ENCODE measurements at regions not wholly inside any gene's neighbourhood (a gene's known extent, or its start where the extent isn't known, plus 50 kb on each side); places are given as distances from the start of the nearest gene placed in this dataset.
"Not testable (repeated sequence)": the region's sequence is repeated elsewhere in the genome, so short reads cannot be mapped to it uniquely, and the experiment has no call there.

- Mint-ChIP-seq H3K9me3 (no peaks in the 10 kb centered on the region), H3K27me3 (no peaks in the 10 kb centered on the region), H3K4me1 (no peaks in the 10 kb centered on the region), H3K27ac (no peak overlapping the region), H3K36me3 (no peaks in the 10 kb centered on the region), H3K4me3 (no peak overlapping the region)
- no peak for DNase-seq
- no peak for ATAC-seq (replicated peaks)
Observed at GRCh38 chr3:166451997-166452396, 614.8 kb upstream of the BCHE start.

GRCh38 chr3:166447513-166447912, 610.3 kb upstream of the BCHE start:
- DNase-seq (no peak), ATAC-seq (replicated peaks) (no peak)
- no peak overlapping the region for H3K27ac Mint-ChIP-seq
- peaks cover 0 to 2% of the 10 kb centered on the region in 2 donors for H3K9me3 Mint-ChIP-seq
- H3K27me3 Mint-ChIP-seq, result no peaks in the 10 kb centered on the region
- H3K4me3 Mint-ChIP-seq, result no peak overlapping the region
- H3K4me1 Mint-ChIP-seq, result no peaks in the 10 kb centered on the region
- no peaks in the 10 kb centered on the region for H3K36me3 Mint-ChIP-seq

GRCh38 chr3:166446986-166447385, 609.8 kb upstream of the BCHE start:
- H3K9me3 Mint-ChIP-seq, result peaks cover 0 to 2% of the 10 kb centered on the region in 2 donors

GRCh38 chr3:166446291-166446690, 609.1 kb upstream of the BCHE start:
- Mint-ChIP-seq H3K36me3 (no peaks in the 10 kb centered on the region), H3K4me3 (no peak overlapping the region), H3K27ac (no peak overlapping the region), H3K9me3 (peaks cover 0 to 2% of the 10 kb centered on the region in 2 donors), H3K27me3 (no peaks in the 10 kb centered on the region), H3K4me1 (no peaks in the 10 kb centered on the region)
- ATAC-seq (replicated peaks), result no peak
- DNase-seq, result no peak

More at GRCh38 chr3:166446986-166447385, 609.8 kb upstream of the BCHE start:
- no peak for ATAC-seq (replicated peaks)
- DNase-seq, result no peak
- Mint-ChIP-seq H3K4me1 (no peaks in the 10 kb centered on the region), H3K4me3 (no peak overlapping the region), H3K27me3 (no peaks in the 10 kb centered on the region), H3K36me3 (no peaks in the 10 kb centered on the region), H3K27ac (no peak overlapping the region)

GRCh38 chr3:166445865-166446264, 608.6 kb upstream of the BCHE start:
- no peak for ATAC-seq (replicated peaks)
- peaks cover 0 to 2% of the 10 kb centered on the region in 2 donors for H3K9me3 Mint-ChIP-seq
- H3K4me3 Mint-ChIP-seq, result no peak overlapping the region
- H3K27me3 Mint-ChIP-seq, result no peaks in the 10 kb centered on the region
- H3K36me3 Mint-ChIP-seq, result no peaks in the 10 kb centered on the region
- no peak for DNase-seq
- no peaks in the 10 kb centered on the region for H3K4me1 Mint-ChIP-seq
- no peak overlapping the region for H3K27ac Mint-ChIP-seq

- Mint-ChIP-seq H3K4me1 (no peaks in the 10 kb centered on the region), H3K4me3 (no peak overlapping the region)
Observed at GRCh38 chr3:166444756-166445155, 607.5 kb upstream of the BCHE start.

GRCh38 chr3:166444336-166444735, 607.1 kb upstream of the BCHE start:
- Mint-ChIP-seq H3K36me3 (no peaks in the 10 kb centered on the region), H3K9me3 (peaks cover 0 to 2% of the 10 kb centered on the region in 2 donors), H3K27ac (no peak overlapping the region), H3K4me3 (no peak overlapping the region), H3K4me1 (no peaks in the 10 kb centered on the region), H3K27me3 (no peaks in the 10 kb centered on the region)
- DNase-seq, result no peak
- no peak for ATAC-seq (replicated peaks)

More at GRCh38 chr3:166444756-166445155, 607.5 kb upstream of the BCHE start:
- DNase-seq, result no peak
- H3K9me3 Mint-ChIP-seq, result peaks cover 0 to 2% of the 10 kb centered on the region in 2 donors
- H3K36me3 Mint-ChIP-seq, result no peaks in the 10 kb centered on the region
- ATAC-seq (replicated peaks), result no peak
- no peak overlapping the region for H3K27ac Mint-ChIP-seq
- no peaks in the 10 kb centered on the region for H3K27me3 Mint-ChIP-seq

GRCh38 chr3:166435469-166436057, 598.3 kb upstream of the BCHE start:
- ATAC-seq (replicated peaks), result no peak
- no peaks in the 10 kb centered on the region for H3K27me3 Mint-ChIP-seq
- H3K4me3 Mint-ChIP-seq, result no peak overlapping the region
- H3K9me3 Mint-ChIP-seq, result peaks cover 0 to 2% of the 10 kb centered on the region in 2 donors
- H3K4me1 Mint-ChIP-seq, result no peaks in the 10 kb centered on the region
- no peak for DNase-seq
- no peaks in the 10 kb centered on the region for H3K36me3 Mint-ChIP-seq
- no peak overlapping the region for H3K27ac Mint-ChIP-seq

GRCh38 chr3:166433060-166433459, 595.8 kb upstream of the BCHE start:
- no peak for ATAC-seq (replicated peaks)
- H3K4me1 Mint-ChIP-seq, result no peaks in the 10 kb centered on the region
- H3K27me3 Mint-ChIP-seq, result no peaks in the 10 kb centered on the region
- no peak overlapping the region for H3K4me3 Mint-ChIP-seq
- H3K36me3 Mint-ChIP-seq, result no peaks in the 10 kb centered on the region
- no peak overlapping the region for H3K27ac Mint-ChIP-seq
- H3K9me3 Mint-ChIP-seq, result peaks cover 3 to 4% of the 10 kb centered on the region in 2 donors
- DNase-seq, result no peak

- Mint-ChIP-seq H3K27ac (no peak overlapping the region), H3K27me3 (no peaks in the 10 kb centered on the region), H3K4me3 (no peak overlapping the region), H3K36me3 (no peaks in the 10 kb centered on the region), H3K9me3 (peaks cover 7 to 11% of the 10 kb centered on the region in 2 donors), H3K4me1 (no peaks in the 10 kb centered on the region)
- DNase-seq (no peak), ATAC-seq (replicated peaks) (no peak)
Observed at GRCh38 chr3:166425900-166426611, 588.8 kb upstream of the BCHE start.

GRCh38 chr3:166425021-166425420, 587.8 kb upstream of the BCHE start:
- DNase-seq (no peak), ATAC-seq (replicated peaks) (no peak)
- Mint-ChIP-seq H3K9me3 (peaks cover 6 to 14% of the 10 kb centered on the region in 2 donors), H3K4me1 (no peaks in the 10 kb centered on the region), H3K27ac (no peak overlapping the region), H3K27me3 (no peaks in the 10 kb centered on the region), H3K4me3 (no peak overlapping the region), H3K36me3 (no peaks in the 10 kb centered on the region)

- H3K4me1 Mint-ChIP-seq; ATAC-seq (replicated peaks); H3K4me3 Mint-ChIP-seq; H3K27ac Mint-ChIP-seq; H3K36me3 Mint-ChIP-seq; DNase-seq; H3K27me3 Mint-ChIP-seq: not testable (repeated sequence)
- peaks cover 7 to 16% of the 10 kb centered on the region in 2 donors for H3K9me3 Mint-ChIP-seq
Observed at GRCh38 chr3:166423824-166424513, 586.7 kb upstream of the BCHE start.

- Mint-ChIP-seq H3K4me1 (no peaks in the 10 kb centered on the region), H3K27ac (no peak overlapping the region), H3K36me3 (no peaks in the 10 kb centered on the region), H3K9me3 (peaks cover 9 to 12% of the 10 kb centered on the region in 2 donors), H3K4me3 (no peak overlapping the region), H3K27me3 (no peaks in the 10 kb centered on the region)
- no peak for ATAC-seq (replicated peaks)
- DNase-seq, result no peak
Observed at GRCh38 chr3:166422556-166422955, 585.3 kb upstream of the BCHE start.

- H3K27me3 Mint-ChIP-seq, result no peaks in the 10 kb centered on the region
- no peaks in the 10 kb centered on the region for H3K4me1 Mint-ChIP-seq
- DNase-seq (no peak), ATAC-seq (replicated peaks) (no peak)
- no peak overlapping the region for H3K4me3 Mint-ChIP-seq
- H3K9me3 Mint-ChIP-seq, result peaks cover 7 to 12% of the 10 kb centered on the region in 2 donors
- H3K36me3 Mint-ChIP-seq, result no peaks in the 10 kb centered on the region
- no peak overlapping the region for H3K27ac Mint-ChIP-seq
Observed at GRCh38 chr3:166420071-166420470, 582.8 kb upstream of the BCHE start.

GRCh38 chr3:166405896-166406295, 568.7 kb upstream of the BCHE start:
- Mint-ChIP-seq H3K27ac (no peak overlapping the region), H3K27me3 (no peaks in the 10 kb centered on the region), H3K4me1 (no peaks in the 10 kb centered on the region), H3K36me3 (no peaks in the 10 kb centered on the region), H3K4me3 (no peak overlapping the region), H3K9me3 (no peaks in the 10 kb centered on the region)
- ATAC-seq (replicated peaks) (no peak), DNase-seq (no peak)
